ENCODE measurements at regions not wholly inside any gene's neighbourhood (a gene's known extent, or its start where the extent isn't known, plus 50 kb on each side); places are given as distances from the start of the nearest gene placed in this dataset.

GRCh38 chr6:2563635-2564034, 187.1 kb downstream of the MYLK4 start:
- DNase-seq (ENCODE audit: low read depth in 4 of 4, low spot score in 1 of 4), result no peak

GRCh38 chr6:2562721-2563451, 187.8 kb downstream of the MYLK4 start:
- DNase-seq (ENCODE audit: low read depth in 4 of 4, low spot score in 1 of 4), result no peak

GRCh38 chr6:2560917-2561698, 189.6 kb downstream of the MYLK4 start:
- DNase-seq (ENCODE audit: low read depth in 4 of 4, low spot score in 1 of 4), result no peak

- DNase-seq (ENCODE audit: low read depth in 4 of 4, low spot score in 1 of 4), result no peak
Measured at GRCh38 chr6:2560140-2560818, 190.4 kb downstream of the MYLK4 start.

- no peak for DNase-seq (ENCODE audit: low read depth in 4 of 4, low spot score in 1 of 4)
Measured at GRCh38 chr6:2558861-2559801, 191.6 kb downstream of the MYLK4 start.

GRCh38 chr6:2558098-2558680, 192.5 kb downstream of the MYLK4 start:
- no peak for DNase-seq (ENCODE audit: low read depth in 4 of 4, low spot score in 1 of 4)

- DNase-seq (ENCODE audit: low read depth in 4 of 4, low spot score in 1 of 4), result no peak
Measured at GRCh38 chr6:2557181-2557720, 193.5 kb downstream of the MYLK4 start.

- no peak for DNase-seq (ENCODE audit: low read depth in 4 of 4, low spot score in 1 of 4)
Measured at GRCh38 chr6:2556761-2557160, 194.0 kb downstream of the MYLK4 start.

GRCh38 chr6:2554651-2555260, 196.0 kb downstream of the MYLK4 start:
- no peak for DNase-seq (ENCODE audit: low read depth in 4 of 4, low spot score in 1 of 4)

- DNase-seq (ENCODE audit: low read depth in 4 of 4, low spot score in 1 of 4), result no peak
Measured at GRCh38 chr6:2552526-2553154, 198.1 kb downstream of the MYLK4 start.

GRCh38 chr6:2551705-2552104, 199.0 kb downstream of the MYLK4 start:
- no peak for DNase-seq (ENCODE audit: low read depth in 4 of 4, low spot score in 1 of 4)

GRCh38 chr6:2550247-2550646, 200.5 kb downstream of the MYLK4 start:
- DNase-seq (ENCODE audit: low read depth in 4 of 4, low spot score in 1 of 4), result no peak

- no peak for DNase-seq (ENCODE audit: low read depth in 4 of 4, low spot score in 1 of 4)
Measured at GRCh38 chr6:2549834-2550233, 200.9 kb downstream of the MYLK4 start.

GRCh38 chr6:2547355-2547754, 203.4 kb downstream of the MYLK4 start:
- DNase-seq (ENCODE audit: low read depth in 4 of 4, low spot score in 1 of 4), result no peak

GRCh38 chr6:2546901-2547300, 203.8 kb downstream of the MYLK4 start:
- no peak for DNase-seq (ENCODE audit: low read depth in 4 of 4, low spot score in 1 of 4)

- no peak for DNase-seq (ENCODE audit: low read depth in 4 of 4, low spot score in 1 of 4)
Measured at GRCh38 chr6:2545383-2546038, 205.2 kb downstream of the MYLK4 start.

GRCh38 chr6:2543321-2543720, 207.4 kb downstream of the MYLK4 start:
- no peak for DNase-seq (ENCODE audit: low read depth in 4 of 4, low spot score in 1 of 4)

- peak in 1 of 4 experiments; percentile 35 for DNase-seq (ENCODE audit: low read depth in 4 of 4, low spot score in 1 of 4)
Measured at GRCh38 chr6:2542858-2543218, 207.9 kb downstream of the MYLK4 start.
